Bronchial epithelial cell (primary cell): ENCODE measurements at regions not wholly inside any gene's neighbourhood (a gene's known extent, or its start where the extent isn't known, plus 50 kb on each side); places are given as distances from the start of the nearest gene placed in this dataset.

ENCODE experiments used
- DNase-seq: peaks from one replicate; pipeline ENCODE4 v3.0.0-alpha.2; 2010; ENCODE audit warnings: low read depth
- FAIRE-seq: peaks from 2 replicates; lab custom pipeline; 2011; peaks lifted over from hg19 to GRCh38; lab: Jason Lieb, UNC
- H3K27me3 ChIP-seq: 2 replicates; pipeline ENCODE4 v1.5.1; 2011; ENCODE audit warnings: low read length; ENCODE audit not compliant: control insufficient read depth, insufficient read depth
- H3K36me3 ChIP-seq: 2 replicates; pipeline ENCODE4 v1.5.1; 2011; ENCODE audit warnings: low read length; ENCODE audit not compliant: control insufficient read depth, insufficient read depth
- H3K4me3 ChIP-seq: 2 replicates; pipeline ENCODE4 v1.5.1; 2011; ENCODE audit warnings: mild to moderate bottlenecking, low read depth, low read length, control low read depth
- CTCF ChIP-seq: IDR thresholded peaks from 2 replicates; pipeline ENCODE4 v1.5.1; 2011; ENCODE audit warnings: mild to moderate bottlenecking, moderate library complexity, low read length, control low read depth, inconsistent platforms; ENCODE audit not compliant: insufficient read depth, severe bottlenecking

DNA sequence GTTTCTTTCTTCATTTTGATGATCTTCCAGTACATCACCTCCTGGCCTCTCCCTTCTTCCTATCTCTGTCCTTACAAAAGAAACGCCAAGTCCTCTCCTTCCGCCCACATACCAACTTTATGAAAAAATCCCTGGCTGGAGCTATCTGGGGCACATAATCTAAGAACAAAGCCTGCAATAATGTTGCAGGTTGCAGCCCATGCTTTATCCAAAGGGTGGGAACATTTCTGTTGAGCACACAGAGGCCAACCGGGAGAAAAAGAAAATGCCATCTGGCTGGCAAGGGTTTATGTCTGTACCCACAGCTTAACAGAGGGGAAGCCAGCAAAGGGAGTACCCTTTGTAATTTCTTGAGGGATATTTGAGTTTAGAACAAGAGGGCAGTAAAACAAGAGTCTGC, 409.6 kb downstream of the SOX9 start:
- DNase-seq, result no peak
- no peak for FAIRE-seq
- Histone ChIP-seq H3K27me3 (no peaks in the 10 kb centered on the region), H3K4me3 (no peak overlapping the region), H3K36me3 (peaks cover 8% of the 10 kb centered on the region)
- TF ChIP-seq CTCF, result no peak

DNA sequence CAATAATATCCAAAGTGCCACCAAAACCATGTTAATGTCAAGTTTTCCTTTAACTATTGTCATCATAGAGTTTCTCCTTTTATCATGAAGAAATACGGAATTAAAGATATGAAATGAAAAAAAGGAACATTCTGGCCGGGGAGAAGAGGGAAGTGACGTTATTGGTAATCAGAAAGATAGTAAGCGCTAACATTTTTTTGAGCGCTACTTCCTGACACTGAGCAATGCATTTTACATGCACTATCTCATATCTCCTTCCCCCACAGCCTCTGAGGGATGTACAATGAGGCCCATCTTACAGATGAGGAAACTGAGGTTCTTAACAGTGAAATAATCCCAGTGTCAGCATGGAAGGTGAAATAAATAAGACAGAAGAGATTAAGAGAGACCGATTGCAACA, 410.9 kb downstream of the SOX9 start:
- Histone ChIP-seq H3K4me3 (no peak overlapping the region), H3K27me3 (no peaks in the 10 kb centered on the region), H3K36me3 (peaks cover 9% of the 10 kb centered on the region)
- FAIRE-seq, result no peak
- no peak for DNase-seq
- TF ChIP-seq CTCF, result no peak

GRCh38 chr17:72534265-72534664, 413.4 kb downstream of the SOX9 start:
- no peaks in the 10 kb centered on the region for H3K27me3 ChIP-seq
- no peak for FAIRE-seq
- H3K36me3 ChIP-seq, result peaks cover 8% of the 10 kb centered on the region
- H3K4me3 ChIP-seq, result no peak overlapping the region
- TF ChIP-seq CTCF, result no peak
- DNase-seq, result no peak

- no peak overlapping the region for H3K4me3 ChIP-seq
- no peak for DNase-seq
- no peak for FAIRE-seq
- peaks cover 8% of the 10 kb centered on the region for H3K36me3 ChIP-seq
- no peak for TF ChIP-seq CTCF
- H3K27me3 ChIP-seq, result no peaks in the 10 kb centered on the region
These were observed 414.0 kb downstream of the SOX9 start for GRCh38 chr17:72534776-72535175.

- no peak for FAIRE-seq
- no peak for DNase-seq
- TF ChIP-seq CTCF, result no peak
- no peak overlapping the region for H3K4me3 ChIP-seq
- no peaks in the 10 kb centered on the region for H3K27me3 ChIP-seq
- H3K36me3 ChIP-seq, result peaks cover 8% of the 10 kb centered on the region
These were observed 414.5 kb downstream of the SOX9 start for GRCh38 chr17:72535346-72535745.

DNA sequence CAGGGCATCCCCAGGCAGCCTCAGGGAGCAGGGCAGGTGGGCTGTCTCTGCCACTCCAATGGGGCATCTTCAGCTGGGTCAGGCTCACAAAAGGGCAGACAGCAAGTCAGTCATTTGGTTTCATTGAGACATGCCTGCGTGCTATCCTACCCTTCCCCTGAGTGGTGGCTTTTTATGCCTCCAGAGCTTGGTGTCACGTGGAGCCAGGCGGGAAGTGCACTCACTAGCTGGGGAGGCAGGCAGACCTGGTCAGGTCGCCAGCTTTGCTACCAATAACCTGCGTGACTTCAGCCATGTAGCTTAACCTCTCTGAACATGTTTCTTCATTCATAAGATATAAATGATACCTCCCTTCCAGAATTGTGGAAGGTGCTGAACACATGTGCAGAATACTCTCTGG, 415.0 kb downstream of the SOX9 start:
- peaks cover 8% of the 10 kb centered on the region for H3K36me3 ChIP-seq
- H3K27me3 ChIP-seq, result no peaks in the 10 kb centered on the region
- no peak for TF ChIP-seq CTCF
- no peak for DNase-seq
- no peak for FAIRE-seq
- no peak overlapping the region for H3K4me3 ChIP-seq
